ENCODE measurements at regions not wholly inside any gene's neighbourhood (a gene's known extent, or its start where the extent isn't known, plus 50 kb on each side); places are given as distances from the start of the nearest gene placed in this dataset.

GRCh38 chr3:105013657-105014056 is 353.1 kb upstream of the ALCAM start:
- ChIA-PET CTCF (no interaction called here), POLR2A (ENCODE audit: low non-redundant PET) (no interaction called here)
- TF ChIP-seq CTCF (conservative IDR thresholded peaks at IDR 0.05; ENCODE audit: low read depth): no peak
- no peak for DNase-seq (ENCODE audit: low spot score)
- H3K27ac ChIP-seq: no peak overlapping the region

DNA sequence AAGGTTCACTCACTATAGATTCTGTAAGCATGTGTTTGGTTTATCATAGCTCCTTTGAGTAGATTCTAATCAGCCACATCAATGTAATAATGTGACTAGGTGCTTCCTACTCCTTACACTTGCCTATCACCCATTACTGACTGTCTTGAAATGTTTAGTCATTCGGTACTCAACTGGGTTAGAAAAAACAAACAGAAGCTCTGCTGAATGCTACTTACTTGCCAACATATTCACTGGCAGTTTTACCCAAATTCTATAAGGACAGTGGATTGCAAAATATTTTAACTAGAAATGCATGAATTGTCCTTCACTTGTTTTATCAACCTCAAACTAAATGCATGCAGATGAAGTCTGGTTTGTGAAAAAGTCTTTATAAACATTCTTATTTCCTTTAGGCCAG is 352.1 kb upstream of the ALCAM start:
- no peak for DNase-seq (ENCODE audit: low spot score)
- CTCF ChIA-PET: no interaction called here
- POLR2A ChIA-PET (ENCODE audit: low non-redundant PET): no interaction called here
- no peak overlapping the region for H3K27ac ChIP-seq
- no peak for TF ChIP-seq CTCF (conservative IDR thresholded peaks at IDR 0.05; ENCODE audit: low read depth)

GRCh38 chr3:105022813-105023212 is 343.9 kb upstream of the ALCAM start:
- POLR2A ChIA-PET (ENCODE audit: low non-redundant PET): no interaction called here
- CTCF ChIA-PET: no interaction called here
- no peak for DNase-seq (ENCODE audit: low spot score)
- TF ChIP-seq CTCF (conservative IDR thresholded peaks at IDR 0.05; ENCODE audit: low read depth): no peak
- no peak overlapping the region for H3K27ac ChIP-seq

DNA sequence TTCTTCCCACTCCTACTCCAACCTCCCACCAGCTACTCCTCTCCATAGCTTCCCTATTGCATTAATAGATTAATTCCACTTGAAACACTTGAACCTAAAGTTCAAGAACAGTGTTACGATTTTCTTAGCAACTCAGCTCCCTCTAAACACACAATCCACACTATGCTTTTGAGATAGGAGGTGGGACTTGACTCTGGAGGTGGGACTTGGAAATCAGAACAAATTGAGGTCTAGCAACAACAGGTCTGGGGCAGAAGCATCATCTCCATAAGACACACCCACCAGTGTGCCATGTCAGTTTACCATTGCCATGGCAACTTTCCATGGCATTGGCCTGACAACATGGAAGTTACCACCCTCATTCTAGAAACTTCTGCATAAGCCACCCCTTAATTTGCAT is 336.5 kb upstream of the ALCAM start:
- TF ChIP-seq CTCF (conservative IDR thresholded peaks at IDR 0.05; ENCODE audit: low read depth): no peak
- ChIA-PET CTCF (no interaction called here), POLR2A (ENCODE audit: low non-redundant PET) (no interaction called here)
- H3K27ac ChIP-seq: no peak overlapping the region
- no peak for DNase-seq (ENCODE audit: low spot score)

- no peak for DNase-seq (ENCODE audit: low spot score)
These were observed 334.2 kb upstream of the ALCAM start for GRCh38 chr3:105032541-105032940.

GRCh38 chr3:105033081-105033480 is 333.6 kb upstream of the ALCAM start:
- DNase-seq (ENCODE audit: low spot score): no peak
- POLR2A ChIA-PET (ENCODE audit: low non-redundant PET): no interaction called here

More at GRCh38 chr3:105032541-105032940, 334.2 kb upstream of the ALCAM start:
- POLR2A ChIA-PET (ENCODE audit: low non-redundant PET): no interaction called here
- H3K27ac ChIP-seq: no peak overlapping the region
- no peak for TF ChIP-seq CTCF (conservative IDR thresholded peaks at IDR 0.05; ENCODE audit: low read depth)
- CTCF ChIA-PET: no interaction called here

More at GRCh38 chr3:105033081-105033480, 333.6 kb upstream of the ALCAM start:
- CTCF ChIA-PET: interaction anchor here (0.6 kb wide), 1 partner anchor 9 kb away, joined by 4 read pairs; no protein-coding TSS in a partner anchor
- TF ChIP-seq CTCF (conservative IDR thresholded peaks at IDR 0.05; ENCODE audit: low read depth): no peak
- H3K27ac ChIP-seq: no peak overlapping the region
